Nephron (organoid): ENCODE measurements at regions not wholly inside any gene's neighbourhood (a gene's known extent, or its start where the extent isn't known, plus 50 kb on each side); places are given as distances from the start of the nearest gene placed in this dataset.

Experiments
- H3K27ac Mint-ChIP-seq, 3 experiments: 2 replicates each; pipeline ENCODE4 v1.8.0; 2020; ENCODE audit warnings: mixed read lengths in 3 of 3, mild to moderate bottlenecking in 2 of 3, moderate library complexity in 1 of 3
- H3K27me3 Mint-ChIP-seq: 2 replicates; pipeline ENCODE4 v1.8.0; 2021; ENCODE audit warnings: low read depth, mild to moderate bottlenecking, moderate library complexity, mixed read lengths
- H3K36me3 Mint-ChIP-seq: 2 replicates; pipeline ENCODE4 v1.8.0; 2020; ENCODE audit warnings: low read depth, mixed read lengths
- H3K4me1 Mint-ChIP-seq: 2 replicates; pipeline ENCODE4 v1.8.0; 2020; ENCODE audit warnings: mixed read lengths
- H3K4me3 Mint-ChIP-seq, 3 experiments: 2 replicates each; pipeline ENCODE4 v1.8.0; 2020; ENCODE audit warnings: mild to moderate bottlenecking in 3 of 3, mixed read lengths in 3 of 3, moderate library complexity in 2 of 3
- H3K9me3 Mint-ChIP-seq: 2 replicates; pipeline ENCODE4 v1.8.0; 2020; ENCODE audit warnings: mixed read lengths
- TF ChIP-seq, protein P1 (sequence below), 3 experiments: fragments of 200-600 bp; sonication (generic); IDR thresholded peaks; one replicate each; pipeline ENCODE4 v1.5.0; 2021; ENCODE audit warnings: antibody characterized with exemption in 3 of 3; ENCODE audit not compliant: unreplicated experiment in 3 of 3

DNA sequence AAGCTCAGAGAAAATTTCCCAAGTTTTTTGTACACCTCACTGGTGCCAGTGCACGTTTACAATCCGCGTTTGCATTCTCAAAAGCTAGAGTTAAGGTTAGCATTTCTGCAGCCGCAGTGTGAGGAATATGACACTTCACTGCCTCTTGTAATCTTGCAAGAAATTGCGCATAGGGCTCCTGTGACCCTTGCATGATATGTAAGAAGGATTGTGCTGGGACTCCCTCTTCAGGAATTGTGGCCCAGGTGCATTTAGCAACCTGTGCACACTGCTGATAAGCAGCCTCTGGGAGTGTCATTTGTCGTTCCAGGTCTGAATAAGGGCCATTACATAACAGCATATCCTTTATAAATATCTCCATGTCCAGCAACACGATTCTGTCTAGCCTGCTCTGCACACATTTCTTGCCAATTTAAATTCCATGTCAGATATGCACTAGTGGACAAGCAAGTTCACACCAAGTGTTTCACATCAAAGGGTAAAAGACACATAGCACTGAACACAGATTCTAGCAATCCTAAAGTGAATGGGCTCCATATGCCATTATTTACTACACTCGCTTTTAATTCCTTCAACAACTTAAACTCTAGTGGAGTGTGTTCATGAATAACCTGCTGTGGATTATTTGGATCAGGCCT, 69.2 kb upstream of the INCENP start:
- TF ChIP-seq, protein P1, sequence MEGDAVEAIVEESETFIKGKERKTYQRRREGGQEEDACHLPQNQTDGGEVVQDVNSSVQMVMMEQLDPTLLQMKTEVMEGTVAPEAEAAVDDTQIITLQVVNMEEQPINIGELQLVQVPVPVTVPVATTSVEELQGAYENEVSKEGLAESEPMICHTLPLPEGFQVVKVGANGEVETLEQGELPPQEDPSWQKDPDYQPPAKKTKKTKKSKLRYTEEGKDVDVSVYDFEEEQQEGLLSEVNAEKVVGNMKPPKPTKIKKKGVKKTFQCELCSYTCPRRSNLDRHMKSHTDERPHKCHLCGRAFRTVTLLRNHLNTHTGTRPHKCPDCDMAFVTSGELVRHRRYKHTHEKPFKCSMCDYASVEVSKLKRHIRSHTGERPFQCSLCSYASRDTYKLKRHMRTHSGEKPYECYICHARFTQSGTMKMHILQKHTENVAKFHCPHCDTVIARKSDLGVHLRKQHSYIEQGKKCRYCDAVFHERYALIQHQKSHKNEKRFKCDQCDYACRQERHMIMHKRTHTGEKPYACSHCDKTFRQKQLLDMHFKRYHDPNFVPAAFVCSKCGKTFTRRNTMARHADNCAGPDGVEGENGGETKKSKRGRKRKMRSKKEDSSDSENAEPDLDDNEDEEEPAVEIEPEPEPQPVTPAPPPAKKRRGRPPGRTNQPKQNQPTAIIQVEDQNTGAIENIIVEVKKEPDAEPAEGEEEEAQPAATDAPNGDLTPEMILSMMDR (IDR thresholded peaks at IDR 0.05; ENCODE audit: unreplicated experiment in 3 of 3): peak in 2 of 3 experiments; percentile 20 to 33
- Mint-ChIP-seq H3K4me1 (peaks cover 7% of the 10 kb centered on the region), H3K27ac (peak overlapping the region in 1 of 3 experiments; percentile 61), H3K4me3 (no peak overlapping the region), H3K36me3 (no peaks in the 10 kb centered on the region), H3K27me3 (no peaks in the 10 kb centered on the region), H3K9me3 (no peaks in the 10 kb centered on the region)

DNA sequence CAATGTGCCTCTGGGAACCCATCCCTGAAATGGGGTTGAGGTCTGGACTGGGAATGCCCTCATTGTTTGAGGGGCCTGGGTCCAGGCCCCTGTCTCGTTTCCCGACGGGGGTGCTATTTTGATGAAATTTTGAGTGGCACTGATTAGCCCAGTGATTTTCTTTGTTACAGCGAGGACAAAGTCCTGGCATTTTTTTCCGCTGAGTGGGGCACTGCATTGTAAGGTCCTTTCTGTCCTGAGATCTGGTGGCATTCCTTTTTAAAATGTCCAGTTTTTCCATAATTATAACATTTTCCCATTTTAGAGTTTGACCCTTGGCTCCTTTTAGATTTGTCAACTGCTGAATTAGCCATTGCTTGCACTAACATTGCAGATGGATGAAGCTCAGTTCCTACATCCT, 69.7 kb upstream of the INCENP start:
- no peak overlapping the region for H3K27ac Mint-ChIP-seq
- H3K9me3 Mint-ChIP-seq: no peaks in the 10 kb centered on the region
- H3K36me3 Mint-ChIP-seq: no peaks in the 10 kb centered on the region
- TF ChIP-seq, protein P1 (IDR thresholded peaks at IDR 0.05; ENCODE audit: unreplicated experiment in 3 of 3): no peak
- H3K4me1 Mint-ChIP-seq: peaks cover 7% of the 10 kb centered on the region
- H3K4me3 Mint-ChIP-seq: no peak overlapping the region
- no peaks in the 10 kb centered on the region for H3K27me3 Mint-ChIP-seq

DNA sequence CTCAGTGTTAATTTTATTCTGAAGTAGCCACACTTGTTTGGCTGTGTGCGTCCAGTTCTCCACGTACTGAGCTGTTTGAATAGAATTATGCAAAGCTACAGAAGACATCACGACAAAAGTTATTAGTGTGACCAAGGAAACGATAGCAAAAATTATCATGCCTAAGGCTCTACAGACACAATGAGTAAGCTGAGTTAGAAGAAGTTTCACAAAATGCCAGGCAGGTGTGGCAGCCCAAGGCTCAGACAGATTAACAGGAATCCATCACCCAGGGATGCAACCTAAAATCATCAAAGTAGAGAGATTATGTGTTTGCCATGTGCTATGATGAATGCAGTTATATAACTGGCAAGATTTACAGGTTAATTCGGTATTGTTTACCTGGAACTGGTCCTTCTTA, 73.1 kb upstream of the INCENP start:
- Mint-ChIP-seq H3K27me3 (no peaks in the 10 kb centered on the region), H3K27ac (no peak overlapping the region), H3K9me3 (no peaks in the 10 kb centered on the region), H3K36me3 (no peaks in the 10 kb centered on the region), H3K4me3 (no peak overlapping the region), H3K4me1 (peaks cover 13% of the 10 kb centered on the region)
- TF ChIP-seq, protein P1 (IDR thresholded peaks at IDR 0.05; ENCODE audit: unreplicated experiment in 3 of 3): no peak

DNA sequence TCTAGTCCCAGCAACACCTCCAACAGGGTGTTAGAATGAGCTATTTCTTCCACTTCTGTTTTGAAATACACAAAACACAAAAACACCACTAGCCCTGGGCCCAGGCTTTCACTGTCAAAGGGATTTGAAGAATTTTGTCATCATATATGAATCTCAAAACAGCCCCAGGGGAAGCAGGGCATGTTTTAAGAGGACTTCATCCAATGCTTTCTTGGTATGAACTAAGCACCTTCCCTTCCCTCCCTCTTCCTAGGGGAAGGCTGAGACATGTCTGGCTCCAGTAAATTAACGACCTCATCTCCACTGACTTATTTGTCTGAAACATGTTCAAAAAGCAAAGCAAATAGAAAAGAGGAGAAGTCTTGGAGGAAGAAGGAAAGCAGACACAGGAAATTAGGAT, 75.7 kb upstream of the INCENP start:
- H3K9me3 Mint-ChIP-seq: no peaks in the 10 kb centered on the region

DNA sequence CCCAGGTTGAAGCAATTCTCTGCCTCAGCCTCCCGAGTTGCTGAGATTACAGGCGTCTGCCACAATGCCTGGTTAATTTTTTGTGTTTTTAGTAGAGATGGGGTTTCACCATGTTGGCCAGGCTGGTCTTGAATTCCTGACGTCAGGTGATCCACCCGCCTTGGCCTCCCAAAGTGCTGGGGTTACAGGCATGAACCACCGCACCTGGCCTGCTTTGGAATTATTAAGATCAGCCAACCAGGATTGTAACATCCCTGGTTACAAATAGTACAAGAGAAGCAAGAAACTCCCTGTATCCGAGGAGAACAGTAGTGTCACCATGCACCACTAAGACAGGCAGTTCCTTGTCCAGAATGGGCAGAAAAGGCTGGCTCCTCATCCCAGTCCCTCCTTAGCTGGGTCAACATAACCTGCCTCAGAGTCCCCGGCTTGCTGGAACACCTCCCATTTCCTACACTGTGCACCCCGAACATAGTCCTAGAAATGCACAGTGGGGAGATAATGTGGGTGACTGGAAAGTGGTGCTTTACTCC, 77.2 kb upstream of the INCENP start:
- TF ChIP-seq, protein P1 (IDR thresholded peaks at IDR 0.05; ENCODE audit: unreplicated experiment in 3 of 3): no peak
- Mint-ChIP-seq H3K27me3 (peaks cover 5% of the 10 kb centered on the region), H3K4me3 (no peak overlapping the region), H3K27ac (no peak overlapping the region), H3K9me3 (no peaks in the 10 kb centered on the region), H3K4me1 (peaks cover 17% of the 10 kb centered on the region), H3K36me3 (no peaks in the 10 kb centered on the region)

More for the DNA sequence above, 75.7 kb upstream of the INCENP start:
- Mint-ChIP-seq H3K36me3 (no peaks in the 10 kb centered on the region), H3K4me1 (peaks cover 9% of the 10 kb centered on the region), H3K4me3 (no peak overlapping the region), H3K27ac (peak overlapping the region; percentile 43 to 47 (median 45)), H3K27me3 (peaks cover 5% of the 10 kb centered on the region)
- TF ChIP-seq, protein P1 (IDR thresholded peaks at IDR 0.05; ENCODE audit: unreplicated experiment in 3 of 3): no peak

DNA sequence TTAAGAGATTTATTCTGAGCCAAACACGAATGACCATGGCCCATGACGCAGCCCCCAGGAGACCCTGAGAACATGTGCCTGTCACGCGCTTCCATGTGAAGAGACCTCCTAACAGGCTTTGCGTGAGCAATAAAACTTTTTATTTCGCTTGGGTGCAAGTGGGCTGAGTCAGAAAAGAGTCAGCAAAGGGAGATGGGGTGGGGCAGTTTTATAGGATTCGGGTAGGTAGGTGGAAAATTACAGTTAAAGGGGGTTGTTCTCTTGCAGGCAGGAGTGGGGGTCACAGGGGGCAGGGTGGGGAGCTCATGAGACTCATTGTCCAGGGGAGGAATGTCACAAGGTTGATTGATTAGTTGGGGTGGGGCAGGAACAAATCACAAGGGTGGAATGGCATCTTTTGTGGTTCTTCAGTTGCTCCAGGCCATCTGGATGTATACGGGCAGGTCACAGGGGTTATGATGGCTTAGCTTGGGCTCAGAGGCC, 77.2 kb upstream of the FTH1 start:
- Mint-ChIP-seq H3K27ac (no peak overlapping the region), H3K36me3 (no peaks in the 10 kb centered on the region), H3K4me1 (peaks cover 17% of the 10 kb centered on the region), H3K27me3 (peaks cover 5% of the 10 kb centered on the region), H3K9me3 (no peaks in the 10 kb centered on the region), H3K4me3 (no peak overlapping the region)
- TF ChIP-seq, protein P1 (IDR thresholded peaks at IDR 0.05; ENCODE audit: unreplicated experiment in 3 of 3): no peak
